Activated naive CD4-positive, alpha-beta T cell treated with anti-CD3 and anti-CD28 coated beads for 36 hours (primary cell): ENCODE measurements at regions not wholly inside any gene's neighbourhood (a gene's known extent, or its start where the extent isn't known, plus 50 kb on each side); places are given as distances from the start of the nearest gene placed in this dataset.

Experiments used
- CTCF ChIA-PET: fragments of 350-600 bp; sonication (Branson Sonifier 250); formaldehyde crosslinking; loops from one replicate; lab custom pipeline; 2021; ENCODE audit warnings: antibody characterized with exemption; lab: Charles Lee
- DNase-seq: peaks from one replicate; pipeline ENCODE4 v3.0.0-alpha.2; 2020
- H3K27ac Mint-ChIP-seq: one replicate; pipeline ENCODE4 v1.8.0; 2021; ENCODE audit warnings: mild to moderate bottlenecking, mixed read lengths
- H3K27me3 Mint-ChIP-seq: one replicate; pipeline ENCODE4 v1.8.0; 2021; ENCODE audit warnings: low read depth, mixed read lengths
- H3K36me3 Mint-ChIP-seq: one replicate; pipeline ENCODE4 v1.8.0; 2021; ENCODE audit warnings: low read depth, mixed read lengths
- H3K4me1 Mint-ChIP-seq: one replicate; pipeline ENCODE4 v1.8.0; 2021; ENCODE audit warnings: low read depth, mixed read lengths
- H3K4me3 Mint-ChIP-seq: one replicate; pipeline ENCODE4 v1.8.0; 2021; ENCODE audit warnings: mild to moderate bottlenecking, moderate library complexity, mixed read lengths
- H3K9me3 Mint-ChIP-seq: one replicate; pipeline ENCODE4 v1.8.0; 2021; ENCODE audit warnings: mixed read lengths
- intact Hi-C: fragments of 100-400 bp; cut with micrococcal nuclease; formaldehyde crosslinking; loops from one replicate; pipeline ENCODE4 v1.15.1; 2023

DNA sequence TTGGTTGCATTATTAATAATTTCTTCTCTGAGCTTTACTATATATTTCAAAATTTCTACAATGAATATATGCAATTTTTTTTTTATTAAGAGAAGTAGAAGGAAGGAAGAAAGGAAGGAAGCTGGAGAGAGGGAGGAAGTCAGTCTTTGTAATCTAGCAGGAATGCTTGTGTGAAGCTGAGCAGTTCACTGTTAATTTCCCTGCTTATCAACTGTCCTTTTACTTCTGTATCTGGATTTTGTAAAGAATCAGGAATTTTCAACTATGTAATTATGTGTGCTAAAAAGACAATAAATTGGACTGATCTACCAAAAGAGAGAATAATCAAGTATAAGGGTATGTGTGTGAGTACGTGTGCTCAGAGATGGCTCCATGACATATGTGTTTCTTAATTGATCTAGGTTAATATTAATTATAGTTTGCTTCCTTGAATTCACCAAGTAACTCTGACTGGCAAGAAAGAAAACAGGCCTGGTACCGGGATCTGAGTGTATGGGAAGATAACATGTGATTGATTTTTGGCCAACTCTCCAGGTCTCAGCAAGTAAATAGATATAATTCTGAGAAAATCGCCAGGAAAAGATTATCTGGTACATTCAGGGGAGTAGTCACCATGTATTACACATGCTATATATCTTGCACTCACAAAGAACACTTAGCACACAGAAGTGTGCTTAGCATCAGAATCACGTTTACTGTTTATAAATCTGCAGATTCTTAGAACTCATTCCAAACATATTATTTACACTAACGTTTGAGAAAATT is 1758.8 kb upstream of the WWC1 start:
- H3K36me3 Mint-ChIP-seq = no peaks in the 10 kb centered on the region
- intact Hi-C loops = no loop called here
- peaks cover 4% of the 10 kb centered on the region for H3K9me3 Mint-ChIP-seq
- CTCF ChIA-PET = no interaction called here
- H3K4me3 Mint-ChIP-seq = no peak overlapping the region
- no peaks in the 10 kb centered on the region for H3K4me1 Mint-ChIP-seq
- DNase-seq = no peak
- H3K27me3 Mint-ChIP-seq = no peaks in the 10 kb centered on the region
- no peak overlapping the region for H3K27ac Mint-ChIP-seq

DNA sequence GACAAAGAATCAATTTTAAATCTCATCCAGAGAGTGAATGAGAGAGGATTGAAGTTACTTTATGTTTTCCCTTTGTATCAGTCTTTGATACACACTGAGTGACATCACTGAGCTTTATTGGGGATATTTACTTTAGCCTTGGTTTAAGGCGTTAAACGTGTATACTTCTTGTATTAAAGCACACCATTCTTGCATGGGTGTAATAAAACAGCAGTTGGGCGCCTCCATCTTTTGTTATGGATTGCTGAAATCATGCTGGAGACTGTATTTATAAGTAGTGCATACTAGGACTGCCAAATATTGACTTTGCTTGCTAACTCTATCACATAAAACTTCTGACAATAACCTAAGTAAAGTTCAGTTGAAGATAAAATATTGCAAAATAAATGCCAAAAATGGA is 1755.8 kb upstream of the WWC1 start:
- Mint-ChIP-seq H3K36me3 (no peaks in the 10 kb centered on the region), H3K4me3 (no peak overlapping the region), H3K4me1 (no peaks in the 10 kb centered on the region), H3K27ac (no peak overlapping the region), H3K9me3 (peaks cover 1% of the 10 kb centered on the region), H3K27me3 (no peaks in the 10 kb centered on the region)
- CTCF ChIA-PET = no interaction called here
- intact Hi-C loops = no loop called here
- DNase-seq = no peak

DNA sequence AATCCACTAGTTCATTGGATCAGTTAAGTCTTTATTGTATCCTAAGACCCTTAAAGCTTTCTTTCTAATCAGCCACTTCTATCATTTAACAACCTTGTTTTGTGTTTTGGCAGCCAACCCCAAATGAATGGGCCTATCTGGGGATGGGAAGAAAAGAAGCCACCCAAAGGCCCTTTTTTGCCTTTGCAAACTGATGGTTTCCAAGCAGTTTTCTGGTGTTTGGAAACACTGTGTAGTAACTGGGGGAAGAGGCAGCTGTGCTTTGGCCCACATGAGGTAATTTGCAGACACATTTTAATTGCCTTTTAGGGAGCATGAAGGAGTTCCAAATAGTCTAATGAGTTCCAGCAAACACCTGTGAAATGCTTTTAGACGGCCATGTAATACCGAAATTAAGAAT is 1751.3 kb upstream of the WWC1 start:
- Mint-ChIP-seq H3K4me3 (no peak overlapping the region), H3K9me3 (no peaks in the 10 kb centered on the region), H3K27ac (no peak overlapping the region), H3K27me3 (no peaks in the 10 kb centered on the region), H3K36me3 (no peaks in the 10 kb centered on the region), H3K4me1 (no peaks in the 10 kb centered on the region)
- intact Hi-C loops = no loop called here
- DNase-seq = no peak
- CTCF ChIA-PET = no interaction called here

DNA sequence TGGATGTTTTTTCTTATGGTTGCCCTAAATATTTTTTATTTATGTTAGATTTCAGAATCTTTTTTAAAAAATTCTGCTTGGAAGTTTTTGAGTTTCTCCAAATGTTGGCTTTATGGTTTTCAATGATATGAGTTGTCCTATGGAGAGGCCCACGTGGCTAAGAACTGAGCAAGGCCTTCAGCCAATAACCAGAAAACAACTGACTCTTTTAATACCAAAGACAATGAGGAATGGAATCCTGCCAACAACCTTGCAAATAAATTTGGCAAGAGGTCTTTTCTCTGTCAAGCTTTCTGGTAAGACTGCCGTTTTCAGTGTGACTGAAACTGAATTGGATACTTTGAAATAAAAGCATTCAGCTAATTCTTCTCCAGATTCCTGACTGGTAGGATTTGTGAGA is 1740.1 kb upstream of the WWC1 start:
- Mint-ChIP-seq H3K36me3 (no peaks in the 10 kb centered on the region), H3K9me3 (peaks cover 3% of the 10 kb centered on the region), H3K4me3 (no peak overlapping the region), H3K4me1 (no peaks in the 10 kb centered on the region), H3K27me3 (no peaks in the 10 kb centered on the region), H3K27ac (no peak overlapping the region)
- CTCF ChIA-PET = no interaction called here
- no peak for DNase-seq
- intact Hi-C loops = no loop called here

DNA sequence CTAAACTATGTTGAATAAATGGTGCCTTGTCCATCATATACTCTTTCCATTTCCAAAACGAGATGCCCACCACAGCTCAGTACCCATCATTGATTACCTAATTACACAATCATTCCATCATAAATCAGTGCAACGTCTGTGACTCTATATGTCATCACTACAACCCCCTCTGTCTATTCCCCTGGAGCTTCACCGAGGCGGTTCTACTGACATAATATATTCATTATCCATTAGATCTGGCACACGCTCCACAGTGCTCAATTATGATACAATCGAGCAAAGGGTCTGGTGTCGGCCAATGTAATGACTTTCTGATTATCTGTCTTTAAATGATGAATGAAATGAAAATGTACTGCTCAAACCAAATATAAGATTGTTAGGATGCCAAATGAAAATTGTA is 1737.7 kb upstream of the WWC1 start:
- Mint-ChIP-seq H3K27ac (no peak overlapping the region), H3K36me3 (no peaks in the 10 kb centered on the region), H3K4me3 (no peak overlapping the region), H3K27me3 (no peaks in the 10 kb centered on the region), H3K9me3 (peaks cover 3% of the 10 kb centered on the region), H3K4me1 (no peaks in the 10 kb centered on the region)
- intact Hi-C loops = no loop called here
- DNase-seq = no peak
- CTCF ChIA-PET = no interaction called here

DNA sequence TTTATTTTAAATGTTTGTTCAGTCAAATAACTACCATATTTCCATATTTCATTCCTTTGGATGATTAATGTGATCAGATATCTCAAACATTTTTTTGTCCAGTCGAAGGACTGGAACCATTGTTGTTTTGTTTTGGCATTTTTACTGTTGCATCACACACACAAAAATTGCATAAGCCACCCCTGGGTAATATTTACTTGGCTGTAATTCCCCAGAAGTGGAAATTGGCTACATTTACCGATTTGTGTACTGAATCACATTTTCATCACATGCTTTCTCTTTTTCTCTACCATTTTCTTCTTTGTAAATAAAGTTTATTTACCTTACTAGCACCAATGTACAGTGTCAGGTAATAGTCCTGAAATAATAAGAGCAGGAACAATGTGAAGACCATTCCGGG is 1729.7 kb upstream of the WWC1 start:
- Mint-ChIP-seq H3K27ac (no peak overlapping the region), H3K4me3 (no peak overlapping the region), H3K36me3 (no peaks in the 10 kb centered on the region), H3K9me3 (peaks cover 8% of the 10 kb centered on the region), H3K4me1 (no peaks in the 10 kb centered on the region), H3K27me3 (no peaks in the 10 kb centered on the region)
- no peak for DNase-seq
- intact Hi-C loops = no loop called here
- CTCF ChIA-PET = no interaction called here

DNA sequence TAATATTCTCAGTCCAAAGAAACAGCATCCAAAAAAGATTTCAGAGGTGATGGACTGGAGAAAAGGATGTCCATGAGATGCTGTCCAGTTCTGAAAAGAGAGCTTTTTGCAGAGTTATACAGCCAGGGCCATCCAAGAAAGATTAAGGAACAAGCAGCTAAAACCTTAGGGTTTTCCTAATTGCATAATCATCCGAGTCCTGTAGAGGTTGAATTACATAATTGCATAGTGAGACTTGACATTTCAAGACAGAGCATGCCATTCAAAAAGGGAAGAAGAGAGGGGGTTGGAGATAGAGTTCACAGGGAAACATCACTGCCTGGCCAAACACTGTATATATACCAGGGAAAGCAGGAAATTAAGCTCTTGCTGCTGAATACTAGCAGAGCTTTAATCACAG is 1729.2 kb upstream of the WWC1 start:
- no peak overlapping the region for H3K27ac Mint-ChIP-seq
- no peak for DNase-seq
- H3K4me1 Mint-ChIP-seq = no peaks in the 10 kb centered on the region
- intact Hi-C loops = no loop called here
- H3K9me3 Mint-ChIP-seq = peaks cover 8% of the 10 kb centered on the region
- CTCF ChIA-PET = no interaction called here
- no peak overlapping the region for H3K4me3 Mint-ChIP-seq
- H3K27me3 Mint-ChIP-seq = no peaks in the 10 kb centered on the region
- H3K36me3 Mint-ChIP-seq = no peaks in the 10 kb centered on the region

DNA sequence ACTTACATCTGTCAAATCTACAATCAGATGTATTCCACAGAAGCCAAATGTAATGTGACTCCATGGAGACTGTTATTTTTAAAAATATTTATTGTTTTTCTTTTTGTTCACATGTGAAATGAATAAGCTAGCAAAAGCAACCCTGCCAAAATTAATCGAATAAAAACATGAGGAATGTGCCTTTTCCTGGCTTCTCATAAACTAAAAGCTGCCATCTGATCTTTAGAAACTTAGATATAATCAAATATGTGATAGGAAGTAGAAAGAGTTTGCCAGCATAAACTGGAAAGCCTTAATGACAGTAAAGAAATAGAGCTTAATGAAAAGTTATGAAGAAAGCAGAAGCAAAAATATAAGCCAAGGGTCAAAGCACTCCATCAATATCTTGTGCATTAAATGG is 1724.7 kb upstream of the WWC1 start:
- H3K27ac Mint-ChIP-seq = no peak overlapping the region
- H3K4me1 Mint-ChIP-seq = no peaks in the 10 kb centered on the region
- CTCF ChIA-PET = no interaction called here
- H3K36me3 Mint-ChIP-seq = no peaks in the 10 kb centered on the region
- H3K4me3 Mint-ChIP-seq = no peak overlapping the region
- peaks cover 12% of the 10 kb centered on the region for H3K9me3 Mint-ChIP-seq
- DNase-seq = no peak
- intact Hi-C loops = no loop called here
- no peaks in the 10 kb centered on the region for H3K27me3 Mint-ChIP-seq

DNA sequence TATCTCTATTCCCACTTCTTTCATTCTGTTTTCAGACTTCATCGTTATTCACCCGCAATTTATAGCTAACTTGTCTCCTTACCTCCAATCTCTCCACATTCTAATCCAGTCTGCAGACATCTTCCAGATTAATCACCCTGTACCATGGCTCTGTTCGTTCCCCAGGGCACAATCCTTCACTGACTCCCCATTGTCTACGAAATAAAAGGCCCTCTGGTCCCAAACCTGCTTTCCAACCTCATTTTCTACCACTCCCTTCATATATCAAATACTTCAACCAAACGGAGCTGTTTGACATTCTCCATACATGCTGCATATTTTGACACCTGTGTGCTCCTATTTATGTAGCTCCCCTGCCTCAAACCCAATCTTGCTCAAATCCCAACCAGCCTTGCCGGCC is 1720.6 kb upstream of the WWC1 start:
- Mint-ChIP-seq H3K27me3 (no peaks in the 10 kb centered on the region), H3K9me3 (peaks cover 16% of the 10 kb centered on the region), H3K36me3 (no peaks in the 10 kb centered on the region), H3K4me1 (no peaks in the 10 kb centered on the region), H3K4me3 (no peak overlapping the region), H3K27ac (no peak overlapping the region)
- no peak for DNase-seq
- intact Hi-C loops = no loop called here
- CTCF ChIA-PET = no interaction called here

DNA sequence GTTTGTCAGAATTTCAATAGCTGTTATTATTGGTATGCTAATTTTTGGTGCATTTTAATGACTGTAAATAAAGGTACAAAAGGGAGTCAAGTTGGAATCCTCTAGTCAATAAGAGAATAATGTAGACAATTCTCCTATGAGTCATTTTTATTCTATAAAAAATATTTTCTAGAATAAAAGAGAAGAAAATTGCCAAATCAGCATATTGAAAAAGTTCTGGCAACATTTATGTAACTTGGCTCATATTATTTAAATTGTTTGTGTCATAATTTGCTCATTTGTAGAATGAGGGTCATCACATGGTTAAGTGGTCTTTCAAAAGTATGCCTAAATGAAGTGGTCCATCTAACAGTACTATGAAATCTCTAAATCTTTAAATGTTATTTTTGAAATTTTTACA is 1719.8 kb upstream of the WWC1 start:
- intact Hi-C loops = no loop called here
- H3K36me3 Mint-ChIP-seq = no peaks in the 10 kb centered on the region
- DNase-seq = no peak
- no peaks in the 10 kb centered on the region for H3K4me1 Mint-ChIP-seq
- H3K4me3 Mint-ChIP-seq = no peak overlapping the region
- H3K27ac Mint-ChIP-seq = no peak overlapping the region
- peaks cover 16% of the 10 kb centered on the region for H3K9me3 Mint-ChIP-seq
- H3K27me3 Mint-ChIP-seq = no peaks in the 10 kb centered on the region
- CTCF ChIA-PET = no interaction called here

DNA sequence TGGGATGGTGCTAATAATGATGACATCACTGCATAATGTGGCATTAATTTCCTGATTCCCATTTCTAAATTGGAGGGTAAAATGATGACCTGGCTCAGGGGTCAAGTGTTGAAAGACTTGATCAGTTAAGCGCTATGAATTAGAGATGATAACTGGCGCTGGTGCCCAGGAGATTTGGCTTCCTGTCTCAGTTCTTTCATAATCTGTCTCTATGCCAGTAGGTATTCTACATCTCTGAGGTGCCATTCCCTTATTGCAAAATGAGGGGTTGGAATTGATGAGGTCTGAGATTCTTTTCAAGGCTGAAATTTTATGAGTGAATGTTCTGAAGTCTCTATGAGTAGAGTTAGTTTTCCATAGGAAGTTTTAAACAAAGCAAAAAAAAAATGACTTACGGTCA is 1715.1 kb upstream of the WWC1 start:
- intact Hi-C loops = no loop called here
- no peaks in the 10 kb centered on the region for H3K4me1 Mint-ChIP-seq
- H3K27me3 Mint-ChIP-seq = no peaks in the 10 kb centered on the region

DNA sequence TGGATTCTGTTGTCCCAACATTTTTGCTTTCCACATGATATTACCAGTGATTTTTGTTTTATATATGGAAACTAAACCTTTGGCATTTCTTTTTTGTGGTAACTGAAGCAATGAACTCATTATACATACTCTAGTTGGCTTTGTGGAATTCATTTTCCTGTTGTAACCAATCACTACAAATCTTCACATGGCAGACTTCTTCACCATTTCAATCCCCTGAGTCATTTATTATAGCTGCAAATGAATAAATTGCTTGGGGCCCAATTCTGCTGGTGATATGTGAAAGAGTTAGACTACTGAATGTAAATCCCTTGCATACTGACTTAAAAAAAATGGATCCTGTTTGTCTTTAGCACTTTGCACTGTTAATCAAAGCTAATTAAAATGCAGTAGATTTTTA is 1709.6 kb upstream of the WWC1 start:
- DNase-seq = no peak
- intact Hi-C loops = no loop called here
- no peak overlapping the region for H3K4me3 Mint-ChIP-seq
- H3K36me3 Mint-ChIP-seq = no peaks in the 10 kb centered on the region
- CTCF ChIA-PET = no interaction called here
- H3K4me1 Mint-ChIP-seq = no peaks in the 10 kb centered on the region
- H3K9me3 Mint-ChIP-seq = peaks cover 17% of the 10 kb centered on the region
- no peak overlapping the region for H3K27ac Mint-ChIP-seq
- no peaks in the 10 kb centered on the region for H3K27me3 Mint-ChIP-seq

More for the DNA sequence above, 1715.1 kb upstream of the WWC1 start:
- DNase-seq = no peak
- no peaks in the 10 kb centered on the region for H3K36me3 Mint-ChIP-seq
- H3K9me3 Mint-ChIP-seq = peaks cover 16% of the 10 kb centered on the region
- no peak overlapping the region for H3K27ac Mint-ChIP-seq
- H3K4me3 Mint-ChIP-seq = no peak overlapping the region
- CTCF ChIA-PET = interaction anchor here (0.8 kb wide), 1 partner anchor 8 kb away, joined by 3 read pairs; no protein-coding TSS in a partner anchor

DNA sequence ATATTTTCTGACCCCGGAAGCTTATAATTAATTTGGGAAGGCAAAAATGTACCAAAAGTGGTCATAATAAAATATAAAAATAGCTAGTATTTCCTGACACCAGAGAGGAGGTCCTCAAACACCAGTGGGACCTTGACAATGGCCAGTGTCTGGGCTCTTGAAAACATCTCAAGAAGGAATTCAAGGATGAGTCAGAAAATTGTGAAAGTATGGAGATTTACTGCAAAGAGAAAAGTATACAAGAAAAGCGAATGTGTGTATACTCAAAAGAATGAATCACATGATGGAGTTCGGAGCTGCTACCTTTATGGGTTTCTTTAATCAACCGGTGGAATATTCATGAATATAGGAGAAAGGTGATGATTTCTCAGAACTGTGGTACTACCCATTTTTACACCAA is 1709.0 kb upstream of the WWC1 start:
- Mint-ChIP-seq H3K27me3 (no peaks in the 10 kb centered on the region), H3K4me1 (no peaks in the 10 kb centered on the region), H3K4me3 (no peak overlapping the region), H3K9me3 (peaks cover 17% of the 10 kb centered on the region), H3K36me3 (no peaks in the 10 kb centered on the region), H3K27ac (no peak overlapping the region)
- CTCF ChIA-PET = no interaction called here
- DNase-seq = no peak
- intact Hi-C loops = no loop called here
